NCI-H82 treated with DMSO at 0.1 percent for 48 hours (cell line): ENCODE measurements at regions not wholly inside any gene's neighbourhood (a gene's known extent, or its start where the extent isn't known, plus 50 kb on each side); places are given as distances from the start of the nearest gene placed in this dataset.
A peak's percentile ranks its signal among the peaks of the same experiment; 100 is the strongest.
"Not testable (repeated sequence)": the region's sequence is repeated elsewhere in the genome, so short reads cannot be mapped to it uniquely, and the experiment has no call there.

Source experiments
- DNase-seq: peaks from one replicate; lab custom pipeline; 2025; ENCODE audit not compliant: unreplicated experiment; lab: John Stamatoyannopoulos, UW

- peak; percentile 14 for DNase-seq
These were observed 588.4 kb upstream of the CITED2 start for GRCh38 chr6:139962654-139963347.

GRCh38 chr6:139961190-139961589 lies 586.7 kb upstream of the CITED2 start:
- DNase-seq: no peak

GRCh38 chr6:139960671-139961070 lies 586.2 kb upstream of the CITED2 start:
- DNase-seq: no peak

- DNase-seq: no peak
These were observed 581.1 kb upstream of the CITED2 start for GRCh38 chr6:139955366-139956155.

GRCh38 chr6:139954463-139955071 lies 580.1 kb upstream of the CITED2 start:
- DNase-seq: no peak

GRCh38 chr6:139953780-139954179 lies 579.3 kb upstream of the CITED2 start:
- DNase-seq: not testable (repeated sequence)

- DNase-seq: no peak
These were observed 576.7 kb upstream of the CITED2 start for GRCh38 chr6:139951172-139951571.

- DNase-seq: no peak
These were observed 570.5 kb upstream of the CITED2 start for GRCh38 chr6:139944976-139945375.

- no peak for DNase-seq
These were observed 569.7 kb upstream of the CITED2 start for GRCh38 chr6:139944131-139944530.

GRCh38 chr6:139943391-139943790 lies 568.9 kb upstream of the CITED2 start:
- no peak for DNase-seq

GRCh38 chr6:139942331-139942730 lies 567.9 kb upstream of the CITED2 start:
- DNase-seq: no peak

- no peak for DNase-seq
These were observed 567.4 kb upstream of the CITED2 start for GRCh38 chr6:139941826-139942225.

GRCh38 chr6:139940741-139941729 lies 566.6 kb upstream of the CITED2 start:
- no peak for DNase-seq

GRCh38 chr6:139939189-139939979 lies 564.9 kb upstream of the CITED2 start:
- no peak for DNase-seq

- DNase-seq: no peak
These were observed 558.2 kb upstream of the CITED2 start for GRCh38 chr6:139932671-139933070.

- no peak for DNase-seq
These were observed 557.3 kb upstream of the CITED2 start for GRCh38 chr6:139931747-139932146.

GRCh38 chr6:139927742-139928305 lies 553.4 kb upstream of the CITED2 start:
- DNase-seq: no peak

- DNase-seq: no peak
These were observed 552.8 kb upstream of the CITED2 start for GRCh38 chr6:139927236-139927635.

GRCh38 chr6:139926711-139927110 lies 552.3 kb upstream of the CITED2 start:
- DNase-seq: no peak
